Neural progenitor cell (in vitro differentiated cells): ENCODE measurements at regions not wholly inside any gene's neighbourhood (a gene's known extent, or its start where the extent isn't known, plus 50 kb on each side); places are given as distances from the start of the nearest gene placed in this dataset.

Experiments used
- CTCF ChIP-seq: fragments of 200-600 bp; sonication (generic); IDR thresholded peaks from 2 replicates; pipeline ENCODE4 v1.5.1; 2017; ENCODE audit warnings: antibody characterized with exemption, mild to moderate bottlenecking
- EZH2phosphoT487 ChIP-seq: fragments of 200-600 bp; sonication (generic); IDR thresholded peaks from 2 replicates; pipeline ENCODE4 v1.6.1; 2017; ENCODE audit warnings: antibody characterized with exemption

- TF ChIP-seq EZH2phosphoT487 (no peak), CTCF (no peak)
Observed at GRCh38 chr4:179447308-179447707, 2005.1 kb upstream of the AGA start.
